Esophagus squamous epithelium (tissue), 4 donors: ENCODE measurements at regions not wholly inside any gene's neighbourhood (a gene's known extent, or its start where the extent isn't known, plus 50 kb on each side); places are given as distances from the start of the nearest gene placed in this dataset.
"Not testable (repeated sequence)": the region's sequence is repeated elsewhere in the genome, so short reads cannot be mapped to it uniquely, and the experiment has no call there.

Experiments
- POLR2A ChIP-seq, 4 donors: fragments of 450-650 bp; IDR thresholded peaks; one replicate each; pipeline ENCODE4 v1.6.1; 2017; ENCODE audit warnings: antibody characterized with exemption in 4 of 4, mild to moderate bottlenecking in 4 of 4, moderate library complexity in 3 of 4
- TF ChIP-seq, protein P1 (sequence below), 6 experiments: fragments of 450-650 bp in 4 of 6; fragments of 200-600 bp in 2 of 6; sonication (generic) in 2 of 6; IDR thresholded peaks; one replicate each; pipeline ENCODE4 v1.5.1; 2016 to 2019; ENCODE audit warnings: antibody characterized with exemption in 6 of 6, mild to moderate bottlenecking in 4 of 6, moderate library complexity in 4 of 6

- TF ChIP-seq POLR2A (IDR thresholded peaks at IDR 0.05): not testable (repeated sequence)
- TF ChIP-seq, protein P1, sequence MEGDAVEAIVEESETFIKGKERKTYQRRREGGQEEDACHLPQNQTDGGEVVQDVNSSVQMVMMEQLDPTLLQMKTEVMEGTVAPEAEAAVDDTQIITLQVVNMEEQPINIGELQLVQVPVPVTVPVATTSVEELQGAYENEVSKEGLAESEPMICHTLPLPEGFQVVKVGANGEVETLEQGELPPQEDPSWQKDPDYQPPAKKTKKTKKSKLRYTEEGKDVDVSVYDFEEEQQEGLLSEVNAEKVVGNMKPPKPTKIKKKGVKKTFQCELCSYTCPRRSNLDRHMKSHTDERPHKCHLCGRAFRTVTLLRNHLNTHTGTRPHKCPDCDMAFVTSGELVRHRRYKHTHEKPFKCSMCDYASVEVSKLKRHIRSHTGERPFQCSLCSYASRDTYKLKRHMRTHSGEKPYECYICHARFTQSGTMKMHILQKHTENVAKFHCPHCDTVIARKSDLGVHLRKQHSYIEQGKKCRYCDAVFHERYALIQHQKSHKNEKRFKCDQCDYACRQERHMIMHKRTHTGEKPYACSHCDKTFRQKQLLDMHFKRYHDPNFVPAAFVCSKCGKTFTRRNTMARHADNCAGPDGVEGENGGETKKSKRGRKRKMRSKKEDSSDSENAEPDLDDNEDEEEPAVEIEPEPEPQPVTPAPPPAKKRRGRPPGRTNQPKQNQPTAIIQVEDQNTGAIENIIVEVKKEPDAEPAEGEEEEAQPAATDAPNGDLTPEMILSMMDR (IDR thresholded peaks at IDR 0.05): not testable (repeated sequence)
Measured at GRCh38 chr11:101830475-101830874, 84.3 kb upstream of the CEP126 start.
